Thoracic aorta (tissue), 2 donors: ENCODE measurements at regions not wholly inside any gene's neighbourhood (a gene's known extent, or its start where the extent isn't known, plus 50 kb on each side); places are given as distances from the start of the nearest gene placed in this dataset.
"Not testable (repeated sequence)": the region's sequence is repeated elsewhere in the genome, so short reads cannot be mapped to it uniquely, and the experiment has no call there.

ENCODE experiments used
- ATAC-seq: fragments of 150-250 bp; one replicate; pipeline ENCODE4 v1.8.0; 2017; ENCODE audit warnings: low read depth; ENCODE audit not compliant: insufficient number of reproducible peaks, low FRiP score
- DNase-seq: peaks from one replicate; pipeline ENCODE4 v3.0.0-alpha.2; 2020; ENCODE audit warnings: low spot score
- H3K27ac ChIP-seq, 2 donors: fragments of 200-600 bp; sonication (generic); 1 replicate in 1 of 2; 2 replicates in 1 of 2; pipeline ENCODE4 v1.5.1; 2016; ENCODE audit warnings: mild to moderate bottlenecking in 2 of 2, moderate library complexity in 2 of 2
- H3K27me3 ChIP-seq: fragments of 200-600 bp; sonication (generic); replicated peaks from 2 replicates; pipeline ENCODE4 v1.6.0; 2016; ENCODE audit warnings: mild to moderate bottlenecking; ENCODE audit not compliant: insufficient read depth
- H3K36me3 ChIP-seq: fragments of 200-600 bp; sonication (generic); one replicate; pipeline ENCODE4 v1.5.1; 2016
- H3K4me1 ChIP-seq, 2 donors: fragments of 200-600 bp; sonication (generic); 1 replicate in 1 of 2; 2 replicates in 1 of 2; pipeline versions ENCODE4 v1.5.1 to v1.6.0; 2016; ENCODE audit warnings: low read depth in 2 of 2, mild to moderate bottlenecking in 1 of 2; ENCODE audit not compliant: control insufficient read depth in 1 of 2
- H3K4me3 ChIP-seq: fragments of 200-600 bp; sonication (generic); 2 replicates; pipeline ENCODE4 v1.5.1; 2016; ENCODE audit warnings: mild to moderate bottlenecking
- H3K9me3 ChIP-seq: fragments of 200-600 bp; sonication (generic); 2 replicates; pipeline ENCODE4 v1.5.1; 2016
- CTCF ChIP-seq: fragments of 200-600 bp; sonication (generic); IDR thresholded peaks from one replicate; pipeline ENCODE4 v1.5.1; 2019; ENCODE audit warnings: antibody characterized with exemption

- no peak overlapping the region for H3K4me3 ChIP-seq
- H3K27me3 ChIP-seq: no peaks in the 10 kb centered on the region
- no peaks in the 10 kb centered on the region for H3K9me3 ChIP-seq
- TF ChIP-seq CTCF: no peak
- DNase-seq: no peak
- no peak for ATAC-seq
- no peak overlapping the region for H3K27ac ChIP-seq
- no peaks in the 10 kb centered on the region for H3K36me3 ChIP-seq
- no peaks in the 10 kb centered on the region for H3K4me1 ChIP-seq
These were observed 136.8 kb downstream of the FASLG start for GRCh38 chr1:172795741-172796140.

GRCh38 chr1:172799804-172800203, 140.9 kb downstream of the FASLG start:
- not testable (repeated sequence) for H3K27me3 ChIP-seq, DNase-seq, H3K9me3 ChIP-seq, ATAC-seq, H3K4me1 ChIP-seq, H3K27ac ChIP-seq, H3K36me3 ChIP-seq, H3K4me3 ChIP-seq

- H3K36me3 ChIP-seq: no peaks in the 10 kb centered on the region
- DNase-seq: no peak
- H3K27ac ChIP-seq: no peak overlapping the region
- no peaks in the 10 kb centered on the region for H3K27me3 ChIP-seq
- no peaks in the 10 kb centered on the region for H3K4me1 ChIP-seq
- no peak overlapping the region for H3K4me3 ChIP-seq
- no peak for TF ChIP-seq CTCF
- no peak for ATAC-seq
- H3K9me3 ChIP-seq: peaks cover 2% of the 10 kb centered on the region
These were observed 142.9 kb downstream of the FASLG start for GRCh38 chr1:172801771-172802322.

GRCh38 chr1:172809750-172810149, 150.8 kb downstream of the FASLG start:
- Histone ChIP-seq H3K4me3 (no peak overlapping the region), H3K36me3 (no peaks in the 10 kb centered on the region), H3K27me3 (no peaks in the 10 kb centered on the region), H3K9me3 (no peaks in the 10 kb centered on the region), H3K27ac (no peak overlapping the region), H3K4me1 (no peaks in the 10 kb centered on the region)
- DNase-seq: no peak
- ATAC-seq: no peak
- TF ChIP-seq CTCF: no peak

- no peak overlapping the region for H3K4me3 ChIP-seq
- no peaks in the 10 kb centered on the region for H3K27me3 ChIP-seq
- H3K36me3 ChIP-seq: no peaks in the 10 kb centered on the region
- no peaks in the 10 kb centered on the region for H3K9me3 ChIP-seq
- H3K4me1 ChIP-seq: no peaks in the 10 kb centered on the region
- H3K27ac ChIP-seq: no peak overlapping the region
- ATAC-seq: no peak
- no peak for TF ChIP-seq CTCF
- DNase-seq: no peak
These were observed 151.7 kb downstream of the FASLG start for GRCh38 chr1:172810480-172811175.

- H3K4me3 ChIP-seq: no peak overlapping the region
- no peak for TF ChIP-seq CTCF
- no peaks in the 10 kb centered on the region for H3K4me1 ChIP-seq
- H3K27me3 ChIP-seq: no peaks in the 10 kb centered on the region
- no peaks in the 10 kb centered on the region for H3K9me3 ChIP-seq
- no peak for ATAC-seq
- H3K36me3 ChIP-seq: no peaks in the 10 kb centered on the region
- no peak for DNase-seq
- H3K27ac ChIP-seq: no peak overlapping the region
These were observed 152.8 kb downstream of the FASLG start for GRCh38 chr1:172811694-172812093.
